ENCODE measurements at regions not wholly inside any gene's neighbourhood (a gene's known extent, or its start where the extent isn't known, plus 50 kb on each side); places are given as distances from the start of the nearest gene placed in this dataset.

GRCh38 chr21:17967319-17967718 is 148.2 kb upstream of the C21orf91 start:
- Histone ChIP-seq H3K9me3 (no peaks in the 10 kb centered on the region), H3K4me3 (no peak overlapping the region), H3K4me1 (no peaks in the 10 kb centered on the region), H3K27me3 (no peaks in the 10 kb centered on the region), H3K27ac (no peak overlapping the region), H3K36me3 (no peaks in the 10 kb centered on the region)
- no peak for TF ChIP-seq CTCF (IDR thresholded peaks at IDR 0.05)
- no peak for TF ChIP-seq EP300 (IDR thresholded peaks at IDR 0.05)
- no peak for TF ChIP-seq POLR2A (IDR thresholded peaks at IDR 0.05)
- no peak for TF ChIP-seq POLR2AphosphoS5 (IDR thresholded peaks at IDR 0.05)
- no peak for ATAC-seq

- ATAC-seq = no peak
- no peaks in the 10 kb centered on the region for H3K36me3 ChIP-seq
Observed at GRCh38 chr21:17964716-17965115, 145.6 kb upstream of the C21orf91 start.

GRCh38 chr21:17964199-17964598 is 145.0 kb upstream of the C21orf91 start:
- no peak overlapping the region for H3K4me3 ChIP-seq
- TF ChIP-seq POLR2A (IDR thresholded peaks at IDR 0.05) = no peak
- no peak for TF ChIP-seq POLR2AphosphoS5 (IDR thresholded peaks at IDR 0.05)
- no peak for TF ChIP-seq CTCF (IDR thresholded peaks at IDR 0.05)
- no peak for TF ChIP-seq EP300 (IDR thresholded peaks at IDR 0.05)
- no peak for ATAC-seq
- no peaks in the 10 kb centered on the region for H3K27me3 ChIP-seq
- no peaks in the 10 kb centered on the region for H3K4me1 ChIP-seq
- H3K27ac ChIP-seq = no peak overlapping the region
- no peaks in the 10 kb centered on the region for H3K9me3 ChIP-seq
- no peaks in the 10 kb centered on the region for H3K36me3 ChIP-seq
- WGBS, 2 donors (ENCODE audit: low coverage in 1 of 2) = 74 to 78% methylated on average over 5 of the region's 5 CpGs

More at GRCh38 chr21:17964716-17965115, 145.6 kb upstream of the C21orf91 start:
- Histone ChIP-seq H3K27ac (no peak overlapping the region), H3K4me3 (no peak overlapping the region), H3K27me3 (no peaks in the 10 kb centered on the region), H3K9me3 (no peaks in the 10 kb centered on the region), H3K4me1 (no peaks in the 10 kb centered on the region)
- TF ChIP-seq EP300 (IDR thresholded peaks at IDR 0.05) (no peak), POLR2AphosphoS5 (IDR thresholded peaks at IDR 0.05) (no peak), CTCF (IDR thresholded peaks at IDR 0.05) (no peak), POLR2A (IDR thresholded peaks at IDR 0.05) (no peak)

- WGBS, 2 donors (ENCODE audit: low coverage in 1 of 2) = 33 to 36% methylated on average over 1 to 2 of the region's 2 CpGs
- H3K27ac ChIP-seq = no peak overlapping the region
- TF ChIP-seq CTCF (IDR thresholded peaks at IDR 0.05) (no peak), POLR2AphosphoS5 (IDR thresholded peaks at IDR 0.05) (no peak), EP300 (IDR thresholded peaks at IDR 0.05) (no peak), POLR2A (IDR thresholded peaks at IDR 0.05) (no peak)
- no peak for ATAC-seq
- no peaks in the 10 kb centered on the region for H3K4me1 ChIP-seq
- peaks cover 0 to 9% (median 0%) of the 10 kb centered on the region in 3 donors for H3K9me3 ChIP-seq
- no peaks in the 10 kb centered on the region for H3K36me3 ChIP-seq
- no peaks in the 10 kb centered on the region for H3K27me3 ChIP-seq
- no peak overlapping the region for H3K4me3 ChIP-seq
Observed at GRCh38 chr21:17950591-17950990, 131.4 kb upstream of the C21orf91 start.

GRCh38 chr21:17949421-17949820 is 130.3 kb upstream of the C21orf91 start:
- peaks cover 0 to 17% (median 0%) of the 10 kb centered on the region in 3 donors for H3K9me3 ChIP-seq
- no peaks in the 10 kb centered on the region for H3K36me3 ChIP-seq
- no peak overlapping the region for H3K4me3 ChIP-seq
- no peak for ATAC-seq
- no peak for TF ChIP-seq POLR2AphosphoS5 (IDR thresholded peaks at IDR 0.05)
- no peak for TF ChIP-seq POLR2A (IDR thresholded peaks at IDR 0.05)
- no peak for TF ChIP-seq EP300 (IDR thresholded peaks at IDR 0.05)
- TF ChIP-seq CTCF (IDR thresholded peaks at IDR 0.05) = no peak
- no peak overlapping the region for H3K27ac ChIP-seq
- no peaks in the 10 kb centered on the region for H3K4me1 ChIP-seq
- H3K27me3 ChIP-seq = no peaks in the 10 kb centered on the region
